ENCODE measurements at regions not wholly inside any gene's neighbourhood (a gene's known extent, or its start where the extent isn't known, plus 50 kb on each side); places are given as distances from the start of the nearest gene placed in this dataset.

DNA sequence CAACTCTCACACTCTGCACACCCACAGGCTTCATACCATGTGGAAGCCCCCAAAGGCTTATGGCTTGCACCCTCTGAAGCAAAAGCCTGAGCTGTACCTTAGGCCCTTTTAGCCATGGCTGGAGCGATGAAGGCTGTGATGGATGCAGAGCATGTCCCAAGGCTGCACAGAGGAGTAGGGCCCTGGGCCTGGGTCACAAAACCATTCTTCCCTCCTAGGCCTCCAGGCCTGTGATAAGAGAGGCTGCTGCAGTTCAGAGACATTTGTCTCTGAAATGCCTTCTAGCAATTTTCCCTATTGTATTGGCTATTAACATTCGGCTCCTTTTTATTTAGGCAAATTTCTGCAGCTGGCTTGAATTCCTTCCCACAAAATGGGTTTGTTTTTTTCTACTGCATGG, 1707.7 kb downstream of the MRPL39 start:
- Histone ChIP-seq H2AFZ (ENCODE audit: low read length) (no peak overlapping the region), H3F3A (ENCODE audit: insufficient read depth, low read length) (no peaks in the 10 kb centered on the region), H3K9ac (ENCODE audit: low read length) (no peak overlapping the region), H3K36me3 (replicated peaks; ENCODE audit: insufficient read depth, low read length) (no peaks in the 10 kb centered on the region), H3K9me2 (replicated peaks; ENCODE audit: insufficient read depth, low read length) (no peaks in the 10 kb centered on the region), H3K4me2 (ENCODE audit: low read depth, low read length) (no peak overlapping the region), H3K27me3 (replicated peaks; ENCODE audit: insufficient read depth, low read length) (no peaks in the 10 kb centered on the region), H3K4me3 (ENCODE audit: low read length) (no peak overlapping the region), H3K4me1 (ENCODE audit: low read length) (peaks cover 25% of the 10 kb centered on the region), H4K20me1 (ENCODE audit: insufficient read depth, low read length) (no peaks in the 10 kb centered on the region), H3K27ac (ENCODE audit: low read length) (no peak overlapping the region), H3K79me2 (ENCODE audit: low read length) (no peaks in the 10 kb centered on the region), H3K9me3 (replicated peaks; ENCODE audit: insufficient read depth, low read length) (no peaks in the 10 kb centered on the region)
- DNase-seq = no peak
- no peak for TF ChIP-seq EZH2phosphoT487 (IDR thresholded peaks at IDR 0.05; ENCODE audit: low read length)
- TF ChIP-seq EZH2 (optimal IDR thresholded peaks at IDR 0.05; ENCODE audit: low read depth, low read length) = no peak
- TF ChIP-seq, protein P1, sequence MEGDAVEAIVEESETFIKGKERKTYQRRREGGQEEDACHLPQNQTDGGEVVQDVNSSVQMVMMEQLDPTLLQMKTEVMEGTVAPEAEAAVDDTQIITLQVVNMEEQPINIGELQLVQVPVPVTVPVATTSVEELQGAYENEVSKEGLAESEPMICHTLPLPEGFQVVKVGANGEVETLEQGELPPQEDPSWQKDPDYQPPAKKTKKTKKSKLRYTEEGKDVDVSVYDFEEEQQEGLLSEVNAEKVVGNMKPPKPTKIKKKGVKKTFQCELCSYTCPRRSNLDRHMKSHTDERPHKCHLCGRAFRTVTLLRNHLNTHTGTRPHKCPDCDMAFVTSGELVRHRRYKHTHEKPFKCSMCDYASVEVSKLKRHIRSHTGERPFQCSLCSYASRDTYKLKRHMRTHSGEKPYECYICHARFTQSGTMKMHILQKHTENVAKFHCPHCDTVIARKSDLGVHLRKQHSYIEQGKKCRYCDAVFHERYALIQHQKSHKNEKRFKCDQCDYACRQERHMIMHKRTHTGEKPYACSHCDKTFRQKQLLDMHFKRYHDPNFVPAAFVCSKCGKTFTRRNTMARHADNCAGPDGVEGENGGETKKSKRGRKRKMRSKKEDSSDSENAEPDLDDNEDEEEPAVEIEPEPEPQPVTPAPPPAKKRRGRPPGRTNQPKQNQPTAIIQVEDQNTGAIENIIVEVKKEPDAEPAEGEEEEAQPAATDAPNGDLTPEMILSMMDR (IDR thresholded peaks at IDR 0.05; ENCODE audit: low read length) = no peak

DNA sequence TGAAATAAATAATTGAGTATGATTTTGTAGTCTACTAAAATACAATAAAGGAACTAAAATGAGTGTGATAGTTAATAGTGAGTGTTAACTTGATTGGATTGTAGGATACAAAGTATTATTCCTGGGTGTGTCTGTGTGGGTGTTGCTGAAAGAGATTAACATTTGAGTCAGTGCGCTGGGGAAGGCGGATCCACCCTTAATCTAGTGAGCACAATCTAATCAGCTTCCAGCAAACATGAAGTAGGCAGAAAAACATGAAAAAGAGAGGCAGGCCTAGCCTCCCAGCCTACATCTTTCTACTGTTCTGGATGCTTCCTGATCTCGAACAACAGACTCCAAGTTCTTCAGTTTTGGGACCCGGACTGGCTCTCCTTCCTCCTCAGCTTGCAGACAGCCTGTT, 1716.6 kb downstream of the MRPL39 start:
- Histone ChIP-seq H3K4me1 (ENCODE audit: low read length) (no peaks in the 10 kb centered on the region; the same call in 1 of the 2 replicates), H3K79me2 (ENCODE audit: low read length) (no peaks in the 10 kb centered on the region), H3K36me3 (replicated peaks; ENCODE audit: insufficient read depth, low read length) (no peaks in the 10 kb centered on the region), H3K27me3 (replicated peaks; ENCODE audit: insufficient read depth, low read length) (no peaks in the 10 kb centered on the region), H2AFZ (ENCODE audit: low read length) (no peak overlapping the region), H3K9me3 (replicated peaks; ENCODE audit: insufficient read depth, low read length) (no peaks in the 10 kb centered on the region), H3K4me3 (ENCODE audit: low read length) (no peak overlapping the region), H3F3A (ENCODE audit: insufficient read depth, low read length) (no peaks in the 10 kb centered on the region; the same call in 1 of the 2 replicates), H3K9me2 (replicated peaks; ENCODE audit: insufficient read depth, low read length) (no peaks in the 10 kb centered on the region), H3K4me2 (ENCODE audit: low read depth, low read length) (no peak overlapping the region), H3K9ac (ENCODE audit: low read length) (no peak overlapping the region), H4K20me1 (ENCODE audit: insufficient read depth, low read length) (no peaks in the 10 kb centered on the region), H3K27ac (ENCODE audit: low read length) (no peak overlapping the region)
- TF ChIP-seq EZH2phosphoT487 (IDR thresholded peaks at IDR 0.05; ENCODE audit: low read length) (no peak), EZH2 (optimal IDR thresholded peaks at IDR 0.05; ENCODE audit: low read depth, low read length) (no peak)
- TF ChIP-seq, protein P1 (IDR thresholded peaks at IDR 0.05; ENCODE audit: low read length) = no peak
- no peak for DNase-seq

DNA sequence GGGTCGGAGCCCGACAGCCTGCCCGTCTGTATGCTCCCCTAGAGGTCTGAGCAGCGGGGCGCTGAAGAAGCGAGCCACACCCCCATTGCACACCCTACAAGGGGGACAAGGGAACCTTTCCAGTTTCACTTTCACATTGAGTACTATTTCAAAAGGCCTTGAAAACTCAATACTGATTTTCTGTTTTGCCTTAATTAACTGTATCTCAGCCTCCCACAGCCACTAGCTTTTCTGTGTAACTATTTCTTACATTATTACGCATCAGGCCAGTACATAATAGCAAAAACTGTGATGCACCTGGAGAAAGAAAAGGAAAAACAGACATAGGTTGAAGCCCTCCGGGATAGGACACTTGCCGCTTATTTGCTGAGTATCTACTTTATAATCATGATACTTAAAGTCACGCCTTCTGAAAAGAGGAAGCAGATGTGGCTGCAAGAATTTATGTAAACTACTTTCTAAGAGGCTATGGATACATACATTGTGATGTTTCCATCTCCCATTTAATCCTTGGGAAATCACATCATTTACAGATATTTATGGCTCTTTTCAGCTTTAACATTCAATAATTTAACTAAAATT, 1719.5 kb downstream of the MRPL39 start:
- H3K4me3 ChIP-seq (ENCODE audit: low read length) = peak overlapping the region; percentile 59
- no peaks in the 10 kb centered on the region; the same call in 1 of the 2 replicates for H3F3A ChIP-seq (ENCODE audit: insufficient read depth, low read length)
- H3K9me3 ChIP-seq (replicated peaks; ENCODE audit: insufficient read depth, low read length) = no peaks in the 10 kb centered on the region
- no peaks in the 10 kb centered on the region for H3K36me3 ChIP-seq (replicated peaks; ENCODE audit: insufficient read depth, low read length)
- TF ChIP-seq EZH2phosphoT487 (IDR thresholded peaks at IDR 0.05; ENCODE audit: low read length) (no peak), EZH2 (optimal IDR thresholded peaks at IDR 0.05; ENCODE audit: low read depth, low read length) (no peak)
- TF ChIP-seq, protein P1 (IDR thresholded peaks at IDR 0.05; ENCODE audit: low read length) = no peak
- H3K27ac ChIP-seq (ENCODE audit: low read length) = peak overlapping the region; percentile 45; the same call in 1 of the 2 replicates
- peak overlapping the region; percentile 95 for H2AFZ ChIP-seq (ENCODE audit: low read length)
- no peaks in the 10 kb centered on the region; the same call in 1 of the 2 replicates for H3K4me1 ChIP-seq (ENCODE audit: low read length)
- H3K27me3 ChIP-seq (replicated peaks; ENCODE audit: insufficient read depth, low read length) = no peaks in the 10 kb centered on the region
- peak; percentile 81 for DNase-seq
- H4K20me1 ChIP-seq (ENCODE audit: insufficient read depth, low read length) = no peaks in the 10 kb centered on the region
- no peaks in the 10 kb centered on the region for H3K79me2 ChIP-seq (ENCODE audit: low read length)
- H3K4me2 ChIP-seq (ENCODE audit: low read depth, low read length) = peak overlapping the region; percentile 60
- peak overlapping the region; percentile 39; the same call in 1 of the 2 replicates for H3K9ac ChIP-seq (ENCODE audit: low read length)
- H3K9me2 ChIP-seq (replicated peaks; ENCODE audit: insufficient read depth, low read length) = no peaks in the 10 kb centered on the region
